Endothelial cell of umbilical vein (primary cell): ENCODE measurements at regions not wholly inside any gene's neighbourhood (a gene's known extent, or its start where the extent isn't known, plus 50 kb on each side); places are given as distances from the start of the nearest gene placed in this dataset.

Source experiments
- MAX ChIP-seq: IDR thresholded peaks from 2 replicates; pipeline ENCODE4 v1.6.1; 2011; ENCODE audit not compliant: insufficient read depth, insufficient read length
- POLR2A ChIP-seq: IDR thresholded peaks from 2 replicates; pipeline ENCODE4 v1.6.1; 2012; ENCODE audit warnings: low read depth, mild to moderate bottlenecking, control low read depth, low read length
- TF ChIP-seq, protein P1 (sequence below), 2 donors: IDR thresholded peaks; 1 replicate in 1 of 2; 2 replicates in 1 of 2; pipeline ENCODE4 v1.5.1; 2011; ENCODE audit warnings: low read length in 2 of 2, mild to moderate bottlenecking in 2 of 2, moderate library complexity in 2 of 2, control low read depth in 1 of 2, inconsistent platforms in 1 of 2, low read depth in 1 of 2; ENCODE audit not compliant: insufficient read depth in 1 of 2; ENCODE audit errors: extremely low read depth in 1 of 2

DNA sequence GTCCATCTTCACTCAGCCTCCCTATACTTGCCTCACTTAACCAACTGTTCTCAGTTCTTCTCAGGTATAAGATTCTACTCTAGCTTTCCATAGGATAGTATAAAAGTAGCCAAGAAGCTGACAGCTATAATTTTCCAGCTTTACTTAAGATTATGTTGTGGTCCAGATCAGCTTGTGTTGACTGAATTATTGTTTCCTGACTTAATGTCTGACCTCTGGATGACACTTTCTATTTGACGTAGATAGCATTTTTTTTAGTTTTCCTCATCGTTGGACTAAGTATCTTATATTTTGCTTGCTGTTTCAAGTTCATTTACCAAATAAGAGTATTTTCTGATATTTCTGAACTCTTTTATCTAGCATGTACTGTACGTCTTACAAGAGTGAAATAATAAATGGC is 1272.5 kb upstream of the CDH2 start:
- TF ChIP-seq POLR2A (no peak), MAX (no peak)
- TF ChIP-seq, protein P1, sequence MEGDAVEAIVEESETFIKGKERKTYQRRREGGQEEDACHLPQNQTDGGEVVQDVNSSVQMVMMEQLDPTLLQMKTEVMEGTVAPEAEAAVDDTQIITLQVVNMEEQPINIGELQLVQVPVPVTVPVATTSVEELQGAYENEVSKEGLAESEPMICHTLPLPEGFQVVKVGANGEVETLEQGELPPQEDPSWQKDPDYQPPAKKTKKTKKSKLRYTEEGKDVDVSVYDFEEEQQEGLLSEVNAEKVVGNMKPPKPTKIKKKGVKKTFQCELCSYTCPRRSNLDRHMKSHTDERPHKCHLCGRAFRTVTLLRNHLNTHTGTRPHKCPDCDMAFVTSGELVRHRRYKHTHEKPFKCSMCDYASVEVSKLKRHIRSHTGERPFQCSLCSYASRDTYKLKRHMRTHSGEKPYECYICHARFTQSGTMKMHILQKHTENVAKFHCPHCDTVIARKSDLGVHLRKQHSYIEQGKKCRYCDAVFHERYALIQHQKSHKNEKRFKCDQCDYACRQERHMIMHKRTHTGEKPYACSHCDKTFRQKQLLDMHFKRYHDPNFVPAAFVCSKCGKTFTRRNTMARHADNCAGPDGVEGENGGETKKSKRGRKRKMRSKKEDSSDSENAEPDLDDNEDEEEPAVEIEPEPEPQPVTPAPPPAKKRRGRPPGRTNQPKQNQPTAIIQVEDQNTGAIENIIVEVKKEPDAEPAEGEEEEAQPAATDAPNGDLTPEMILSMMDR (IDR thresholded peaks at IDR 0.05; ENCODE audit: extremely low read depth in 1 of 2, insufficient read depth in 1 of 2, low read depth in 1 of 2, low read length in 2 of 2): no peak
